DLD1 (cell line): ENCODE measurements at regions not wholly inside any gene's neighbourhood (a gene's known extent, or its start where the extent isn't known, plus 50 kb on each side); places are given as distances from the start of the nearest gene placed in this dataset.

Experiments
- in situ Hi-C: cut with HindIII; loops from 2 replicates; pipeline ENCODE4 v1.10.0; 2017; ENCODE audit warnings: low sequenced_read_pairs

DNA sequence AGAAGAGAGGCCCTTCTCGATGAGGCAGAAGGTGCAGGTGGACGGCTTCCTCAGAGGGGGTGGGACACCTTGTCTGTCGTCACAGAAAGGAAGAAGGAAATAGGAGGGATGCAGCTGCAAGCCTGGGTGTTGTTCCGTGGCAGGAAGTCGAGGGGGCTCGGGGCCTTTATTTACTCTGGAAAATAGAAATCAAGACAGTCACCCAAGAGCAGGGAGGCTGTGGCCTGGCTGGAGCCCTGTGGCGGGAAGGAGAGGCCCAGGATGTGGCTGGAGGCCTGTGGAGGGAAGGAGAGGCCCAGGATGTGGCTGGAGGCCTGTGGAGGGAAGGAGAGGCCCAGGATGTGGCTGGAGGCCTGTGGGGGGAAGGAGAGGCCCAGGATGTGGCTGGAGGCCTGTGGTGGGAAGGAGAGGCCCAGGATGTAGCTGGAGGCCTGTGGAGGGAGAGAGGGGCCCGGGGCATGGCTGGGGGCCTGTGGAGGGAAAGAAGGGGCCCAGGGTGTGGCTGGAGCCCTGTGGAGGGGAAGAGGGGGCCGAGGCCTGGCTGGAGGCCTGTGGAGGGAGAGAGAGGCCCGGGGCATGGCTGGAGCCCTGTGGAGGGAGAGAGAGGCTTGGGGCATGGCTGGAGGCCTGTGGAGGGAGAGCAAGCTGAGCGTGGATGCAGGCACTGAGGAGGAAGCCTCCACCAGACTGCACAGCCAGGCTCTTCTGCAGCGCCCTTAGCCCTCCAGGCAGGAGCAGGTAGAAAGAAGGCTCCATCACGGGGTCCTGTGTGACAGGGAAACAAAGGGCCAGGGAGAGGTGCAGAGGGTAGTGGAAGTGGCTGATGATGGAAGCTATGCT, 97.3 kb upstream of the SFMBT2 start:
- in situ Hi-C loops: no loop called here

DNA sequence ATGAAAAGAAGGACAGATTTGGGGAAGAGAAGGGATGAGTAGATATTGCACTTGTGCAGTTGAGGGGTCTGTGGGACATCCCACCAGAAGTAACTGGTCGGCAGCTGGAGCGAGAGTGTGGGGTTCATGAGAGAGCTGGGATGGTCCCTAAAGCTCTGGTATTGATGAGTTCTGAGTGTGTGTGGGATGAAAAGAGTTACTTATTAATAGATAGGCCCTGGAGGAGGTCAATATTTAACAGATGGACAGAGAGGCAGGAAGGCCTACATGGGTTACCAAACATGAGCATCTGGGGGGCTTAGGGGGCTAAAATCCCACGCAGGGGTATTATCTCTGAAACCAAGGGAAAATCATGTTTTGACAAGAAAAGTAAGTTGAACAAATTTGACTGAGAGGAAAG, 95.7 kb upstream of the SFMBT2 start:
- in situ Hi-C loops: no loop called here

DNA sequence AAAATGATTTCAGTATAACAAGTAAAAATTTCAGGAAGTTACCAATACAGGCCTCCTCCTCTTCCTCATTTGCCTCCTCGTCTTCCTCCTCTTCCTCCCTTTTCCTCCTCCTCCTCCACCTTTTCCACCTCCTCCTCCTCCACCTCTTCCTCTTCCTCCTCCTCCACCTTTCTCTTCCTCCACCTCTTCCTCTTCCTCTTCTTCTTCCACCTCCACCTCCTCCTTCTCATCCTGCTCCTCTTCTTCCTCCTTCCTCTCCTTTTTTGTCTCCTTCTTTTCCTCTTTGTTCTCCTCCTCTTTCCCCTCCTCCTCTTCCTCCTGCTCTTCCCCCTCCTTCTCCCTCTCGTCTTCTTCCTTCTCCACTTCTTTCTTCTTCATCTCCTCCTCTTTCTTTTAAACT, 94.4 kb upstream of the SFMBT2 start:
- in situ Hi-C loops: no loop called here

DNA sequence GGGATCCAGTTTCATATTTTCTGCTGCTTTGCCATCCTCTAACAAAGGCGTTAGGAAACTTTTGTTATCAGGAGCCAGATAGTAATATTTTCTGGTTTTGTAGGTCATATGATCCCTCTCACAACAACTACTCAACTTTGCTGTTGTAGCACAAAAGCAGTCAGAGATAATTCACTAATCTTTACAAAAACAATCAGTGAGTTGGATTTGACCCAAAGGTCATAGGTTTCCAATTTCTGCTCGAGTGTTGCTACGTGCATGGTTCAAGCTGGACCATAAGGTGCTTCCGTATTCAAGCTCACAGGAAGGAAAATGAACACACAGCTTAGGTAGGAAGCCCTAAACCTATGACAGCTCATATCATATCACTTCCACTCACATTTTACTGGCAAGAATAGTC, 92.4 kb upstream of the SFMBT2 start:
- in situ Hi-C loops: no loop called here

DNA sequence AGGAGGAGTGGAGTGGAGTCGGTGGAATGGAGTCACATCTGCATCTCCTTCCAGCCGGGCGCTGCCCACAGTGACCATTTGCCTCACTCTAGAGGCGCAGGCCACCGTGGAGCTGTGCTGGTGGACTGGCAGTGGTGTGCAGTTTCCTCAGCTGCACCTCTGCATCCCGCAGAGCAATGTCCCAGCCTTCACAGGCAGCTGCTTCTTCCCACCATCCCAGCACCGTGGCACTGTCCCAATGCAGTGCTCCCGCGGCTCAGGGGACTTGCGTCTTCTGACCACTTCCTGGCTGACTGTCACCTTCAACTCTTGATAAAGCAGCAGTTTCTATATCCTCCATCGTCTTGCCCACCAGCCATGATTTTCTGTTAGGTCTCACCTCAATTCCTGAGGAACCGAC, 90.3 kb upstream of the SFMBT2 start:
- in situ Hi-C loops: no loop called here

DNA sequence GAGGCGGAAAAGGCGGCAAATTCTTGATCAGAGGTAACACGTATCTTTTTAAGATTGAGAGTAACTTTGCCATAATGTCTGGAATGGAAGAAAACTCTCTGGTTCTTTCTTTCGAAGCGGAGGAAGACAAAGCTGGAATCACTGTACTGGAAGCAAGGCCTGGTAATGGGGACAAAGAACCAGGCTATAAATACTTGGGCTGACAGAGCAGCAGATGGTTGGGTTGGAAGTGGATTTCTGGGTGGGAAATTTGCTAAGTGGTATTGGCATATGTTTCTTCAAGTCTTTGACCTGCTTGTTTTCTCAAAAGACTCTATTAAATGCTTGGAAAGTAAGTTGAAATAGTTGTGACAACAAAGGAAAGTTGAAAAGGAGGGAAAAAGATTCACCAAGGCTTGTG, 87.3 kb upstream of the SFMBT2 start:
- in situ Hi-C loops: no loop called here

DNA sequence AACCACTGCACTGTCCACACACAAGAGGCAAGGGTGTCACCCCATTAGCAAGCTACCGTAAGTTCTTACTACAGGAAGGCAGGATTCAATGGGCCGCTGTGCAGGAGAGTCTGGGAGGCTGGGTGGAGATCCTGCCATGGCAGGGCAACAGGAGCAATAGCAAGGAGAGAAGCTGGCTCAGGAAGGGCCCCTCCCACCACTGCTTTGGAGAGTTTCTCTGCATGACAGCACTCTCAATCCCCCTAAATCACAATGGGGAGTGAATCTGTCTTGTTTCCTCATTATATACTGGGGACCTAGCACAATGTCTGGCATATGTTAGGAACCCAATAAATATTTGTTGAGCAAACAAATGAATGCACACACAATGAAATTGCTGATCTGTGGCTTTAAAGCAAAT, 83.2 kb upstream of the SFMBT2 start:
- in situ Hi-C loops: loop anchor here (5.0 kb wide), 1 partner anchor 52 kb away; no protein-coding TSS in a partner anchor

DNA sequence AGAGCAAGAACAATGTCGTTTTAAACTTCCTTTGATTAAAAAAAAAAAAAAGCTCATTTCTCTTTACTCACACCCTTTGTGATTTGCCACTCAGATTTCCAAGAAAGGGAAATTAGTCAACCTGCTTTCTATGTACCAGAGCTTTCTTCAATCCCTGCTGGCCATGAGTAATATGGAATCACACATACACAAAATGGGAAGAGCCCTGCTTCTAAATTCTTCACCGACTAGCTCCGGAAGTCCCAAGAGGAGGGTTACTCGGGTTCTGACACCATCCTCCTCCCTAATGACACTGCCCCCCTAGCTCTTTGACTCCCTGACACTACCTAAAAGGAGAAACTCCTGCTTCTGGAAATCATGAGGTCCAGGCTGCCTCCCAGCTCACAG, 81.8 kb upstream of the SFMBT2 start:
- in situ Hi-C loops: loop anchor here (5.0 kb wide), 1 partner anchor 50 kb away; no protein-coding TSS in a partner anchor

DNA sequence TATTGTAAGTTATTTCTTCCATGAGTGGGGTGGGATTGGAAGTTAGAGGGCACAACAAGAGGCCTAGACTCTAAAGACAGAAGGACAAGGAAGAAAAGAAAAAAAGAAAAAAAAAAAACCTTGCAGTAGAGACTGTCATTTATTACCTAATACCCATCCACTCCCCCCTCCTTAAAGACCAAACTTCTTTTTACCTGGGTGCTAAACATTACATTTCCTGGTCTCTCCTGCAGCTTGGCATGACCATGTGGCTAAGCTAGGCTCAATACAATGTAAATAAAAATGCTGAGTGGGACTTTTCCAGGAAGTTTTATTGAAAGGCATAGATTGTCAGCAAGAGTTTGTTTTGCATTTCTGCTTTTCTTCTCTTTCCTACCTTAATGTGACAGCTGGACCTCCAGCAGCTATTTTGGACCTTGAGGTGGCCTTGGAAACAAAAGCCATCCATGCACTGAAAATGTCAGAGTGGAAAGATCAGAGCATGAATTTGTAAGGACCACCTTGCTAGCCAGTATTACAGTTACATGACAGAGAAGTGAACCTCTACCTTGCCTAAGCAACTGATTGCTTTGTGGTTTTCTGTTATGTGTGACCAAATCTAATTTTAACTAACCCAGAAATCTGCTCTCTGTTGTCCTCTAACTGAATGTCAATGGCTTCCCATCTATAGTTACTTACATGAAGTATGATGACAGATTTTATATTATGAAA, 81.3 kb upstream of the SFMBT2 start:
- in situ Hi-C loops: loop anchor here (5.0 kb wide), 1 partner anchor 50 kb away; no protein-coding TSS in a partner anchor

DNA sequence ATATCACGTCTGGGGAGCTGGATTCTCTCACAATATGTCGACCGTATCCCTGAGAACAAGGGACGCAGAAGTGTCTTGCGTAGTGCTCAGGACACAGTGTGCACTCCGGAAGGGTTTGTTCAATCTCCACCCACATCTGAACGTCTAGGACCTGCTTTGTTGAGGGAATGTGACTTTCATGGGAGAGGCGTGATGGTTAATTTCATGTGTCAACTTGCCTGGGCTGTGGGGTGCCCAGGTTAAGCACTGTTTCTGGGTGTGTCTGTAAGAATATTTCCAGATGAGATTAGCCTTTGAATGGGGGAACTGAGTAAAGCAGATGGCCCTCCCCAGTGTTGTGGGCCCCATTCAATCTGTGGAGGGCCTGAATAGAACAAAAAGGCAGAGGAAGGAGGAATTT, 80.4 kb upstream of the SFMBT2 start:
- in situ Hi-C loops: loop anchor here (5.0 kb wide), 1 partner anchor 49 kb away; no protein-coding TSS in a partner anchor

DNA sequence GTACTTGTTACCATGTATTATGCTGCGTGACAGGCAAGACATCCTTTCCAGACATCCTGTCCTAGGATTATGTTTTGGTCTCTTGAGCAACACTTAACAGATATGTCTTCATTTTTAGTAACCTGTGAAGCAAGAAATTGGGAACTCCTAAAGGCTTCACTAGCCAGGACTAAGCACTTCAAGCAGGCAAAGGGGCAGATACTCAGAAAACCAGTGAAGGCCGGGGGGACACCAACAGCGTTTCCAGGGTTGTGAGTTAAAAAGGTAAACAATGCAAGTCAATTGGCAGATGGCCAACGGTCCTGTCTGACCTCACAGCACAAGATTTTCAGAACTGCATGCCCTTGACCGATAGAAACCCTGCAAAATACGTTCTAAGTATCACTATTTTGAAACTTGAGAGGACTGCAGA, 77.6 kb upstream of the SFMBT2 start:
- in situ Hi-C loops: no loop called here

DNA sequence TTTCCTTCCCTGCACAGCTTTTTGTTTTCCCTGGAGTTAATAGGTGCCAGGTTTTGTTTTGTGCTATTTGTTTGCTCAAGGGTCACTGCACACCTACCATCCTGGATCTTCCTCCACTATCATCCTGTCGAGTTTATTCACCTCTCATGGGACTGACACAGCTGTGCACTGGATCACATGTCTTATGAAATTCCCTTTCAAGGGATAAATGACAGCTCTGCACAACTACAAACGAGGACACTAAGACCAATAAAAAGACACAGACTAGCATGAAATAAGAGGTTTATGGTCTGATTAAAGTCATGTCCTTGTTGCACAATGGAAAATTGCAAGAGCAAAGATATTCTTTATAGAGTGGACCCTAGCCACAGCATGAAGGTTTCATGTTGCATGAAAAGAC, 76.7 kb upstream of the SFMBT2 start:
- in situ Hi-C loops: no loop called here

DNA sequence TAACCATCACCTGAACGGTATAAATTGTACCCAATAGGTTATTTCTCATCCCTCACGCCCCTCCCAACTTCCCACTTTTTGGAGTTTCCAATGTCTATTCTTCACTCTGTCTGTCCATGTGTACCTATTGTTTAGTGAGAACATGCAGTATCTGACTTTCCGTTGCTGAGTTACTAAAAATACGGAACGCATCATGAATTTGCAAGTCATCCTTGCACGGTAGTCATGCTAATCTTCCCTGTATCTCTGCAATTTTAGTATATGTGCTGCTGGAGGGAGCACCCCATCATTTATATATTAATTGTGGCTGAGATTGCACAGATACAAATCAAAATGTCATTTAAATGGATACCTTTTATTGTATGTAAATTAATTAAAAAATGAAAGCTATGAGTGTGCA, 75.7 kb upstream of the SFMBT2 start:
- in situ Hi-C loops: no loop called here

DNA sequence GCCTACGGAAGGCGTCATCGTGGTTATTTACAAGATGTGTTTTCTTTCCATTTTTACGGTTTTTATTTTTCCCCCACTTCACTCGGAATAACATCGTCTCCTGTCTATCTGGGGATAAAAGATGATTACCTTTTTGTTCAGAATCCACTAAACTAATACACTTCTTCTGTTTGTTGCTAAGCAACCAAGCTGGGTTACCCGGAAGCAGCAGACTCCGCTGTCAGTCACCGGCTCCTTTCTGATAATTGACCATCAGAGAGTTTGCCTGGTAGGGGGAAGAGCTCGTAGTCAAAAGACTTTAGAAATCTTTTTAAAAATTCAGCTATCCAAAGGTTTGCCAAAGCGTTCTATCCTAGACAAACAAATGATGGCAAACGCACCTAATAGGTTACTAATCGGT, 75.0 kb upstream of the SFMBT2 start:
- in situ Hi-C loops: no loop called here

DNA sequence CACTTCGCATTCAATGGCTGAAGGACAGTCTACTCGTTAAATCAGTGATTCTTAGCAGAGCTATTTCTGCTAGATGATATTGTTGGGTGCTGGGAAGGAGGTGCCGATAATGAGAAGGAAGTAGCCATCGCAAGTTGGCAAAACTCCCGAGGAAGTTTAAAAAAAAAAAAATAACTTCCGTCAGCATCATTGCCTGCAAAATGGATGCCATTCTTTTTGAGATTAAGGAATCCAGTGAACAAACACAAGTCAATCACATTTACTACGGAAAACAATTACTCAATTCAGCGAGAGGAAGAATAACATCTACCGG, 74.4 kb upstream of the SFMBT2 start:
- in situ Hi-C loops: no loop called here

DNA sequence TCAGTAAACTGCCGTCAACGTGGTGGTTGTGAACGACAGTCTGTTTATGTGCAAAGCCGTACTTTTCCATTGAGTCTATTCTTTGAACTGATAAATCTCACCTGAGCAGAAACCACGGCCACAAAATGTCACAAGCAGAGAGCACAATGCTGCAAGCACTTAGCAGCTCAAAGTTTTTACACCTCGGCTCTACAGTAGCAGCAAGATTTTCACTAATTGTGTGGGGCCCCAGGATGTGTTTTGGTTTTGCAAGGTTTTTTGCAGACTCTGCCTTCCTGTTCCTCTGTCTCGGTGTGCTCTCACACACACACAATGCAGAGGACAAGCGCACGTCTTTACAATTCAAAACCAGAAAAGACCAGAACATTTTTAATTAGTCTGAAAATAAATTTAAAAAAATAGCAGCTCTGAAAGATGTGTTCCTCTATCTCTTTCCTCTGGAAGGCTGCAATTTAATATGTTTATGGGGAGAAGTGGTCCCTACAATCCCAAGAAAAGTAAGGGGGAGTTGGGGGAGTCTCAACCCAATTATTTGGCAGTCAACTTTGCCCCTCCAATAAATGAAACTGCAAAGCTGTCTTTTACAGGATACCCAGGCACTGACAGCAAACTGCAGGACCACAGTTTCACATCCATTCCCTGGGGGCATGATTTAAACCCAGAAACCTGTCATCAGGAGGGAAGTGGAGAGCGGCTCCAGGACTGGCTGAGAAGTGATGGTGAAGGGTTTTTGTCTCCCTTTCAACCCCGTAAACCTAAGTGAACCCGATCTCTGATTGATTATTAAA, 73.8 kb upstream of the SFMBT2 start:
- in situ Hi-C loops: no loop called here

DNA sequence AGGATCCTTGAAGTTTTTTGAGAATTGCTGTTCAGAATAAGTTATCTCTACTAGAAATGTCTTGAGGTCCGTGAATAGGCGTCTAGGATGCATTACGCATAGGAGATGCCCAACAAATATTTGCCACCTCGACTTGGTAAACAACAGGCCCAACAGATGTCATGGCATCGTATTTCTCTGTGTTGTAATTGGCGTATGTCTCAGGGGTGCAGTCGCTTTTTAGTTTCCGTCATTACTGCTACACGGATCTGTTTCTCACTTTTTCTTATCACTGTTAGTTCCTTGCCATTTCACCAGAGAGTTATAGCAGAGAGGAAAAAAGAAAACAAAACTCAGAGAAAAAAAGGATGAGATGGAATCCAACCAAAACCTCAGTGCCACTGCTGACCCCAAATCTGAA, 73.0 kb upstream of the SFMBT2 start:
- in situ Hi-C loops: no loop called here

DNA sequence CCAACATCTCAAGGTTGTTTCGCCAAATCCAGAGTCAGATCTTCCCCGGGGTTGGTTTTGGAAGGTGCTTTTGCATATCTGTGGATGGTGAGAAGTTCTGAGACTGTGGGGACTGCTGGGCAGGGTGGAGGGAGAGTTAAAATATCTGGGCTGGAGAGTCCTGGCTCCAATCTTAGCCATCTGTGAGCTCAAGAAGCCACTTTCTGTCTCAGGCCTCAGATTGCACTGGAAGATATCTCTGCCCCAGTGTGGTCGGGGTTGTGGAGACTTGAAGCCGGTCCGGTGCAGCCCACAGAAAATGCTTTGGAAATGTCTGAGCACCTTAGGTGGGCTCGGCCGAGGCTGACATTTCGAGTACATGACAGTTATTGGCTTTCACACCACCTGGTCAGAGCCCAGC, 72.2 kb upstream of the SFMBT2 start:
- in situ Hi-C loops: no loop called here

DNA sequence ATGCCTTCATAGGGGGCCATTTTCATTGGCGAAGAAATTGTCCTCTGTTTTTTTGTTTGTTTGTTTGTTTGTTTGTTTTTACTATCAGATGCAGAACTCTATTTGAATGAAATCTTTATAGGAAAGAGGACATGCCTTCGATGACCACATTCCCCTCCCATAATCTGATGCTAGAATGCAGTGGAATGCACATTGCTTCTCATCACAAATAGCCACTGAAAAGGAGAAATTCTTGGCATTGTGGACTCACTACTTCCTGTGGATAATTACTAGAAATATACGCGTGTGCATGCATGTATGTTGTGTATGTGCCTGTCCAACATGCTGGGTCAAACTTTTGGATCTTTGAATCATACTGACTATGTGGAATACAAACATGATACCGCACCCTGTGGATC, 70.5 kb upstream of the SFMBT2 start:
- in situ Hi-C loops: no loop called here

DNA sequence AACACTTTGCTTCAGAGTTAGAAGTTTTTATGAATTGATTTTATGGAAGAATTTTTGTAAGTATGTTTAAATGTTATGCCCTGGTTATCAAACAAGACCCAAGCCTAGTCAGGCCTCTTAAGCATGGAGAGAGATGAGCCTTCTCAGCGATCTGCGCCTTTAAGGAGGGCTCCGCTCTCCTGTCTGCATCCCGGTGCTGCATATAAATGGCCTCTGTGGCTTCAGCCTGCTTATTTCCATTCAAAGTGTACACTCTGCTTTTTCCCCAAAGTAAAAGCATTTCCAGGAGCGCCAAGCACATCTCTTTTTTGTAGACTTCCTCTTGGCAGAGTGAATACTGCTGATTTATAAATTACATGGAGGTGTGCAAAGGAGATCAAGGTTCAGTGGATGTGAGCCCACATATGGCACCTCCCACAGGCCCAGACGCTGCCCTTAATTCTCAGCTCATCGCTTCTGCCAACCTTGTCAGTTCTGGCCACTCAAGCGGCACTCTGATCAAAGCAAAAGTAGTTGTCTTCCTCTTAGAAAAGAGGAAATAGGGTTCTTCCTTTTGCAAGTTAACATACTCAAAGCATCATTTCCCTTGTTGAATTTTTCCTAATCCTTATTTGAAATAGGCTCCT, 70.0 kb upstream of the SFMBT2 start:
- in situ Hi-C loops: no loop called here
